ENCODE measurements at regions not wholly inside any gene's neighbourhood (a gene's known extent, or its start where the extent isn't known, plus 50 kb on each side); places are given as distances from the start of the nearest gene placed in this dataset.

- no peak for TF ChIP-seq EZH2 (IDR thresholded peaks at IDR 0.05; ENCODE audit: borderline replicate concordance, insufficient read depth, low read depth, low read length, poor library complexity, severe bottlenecking)
- TF ChIP-seq CTCF (IDR thresholded peaks at IDR 0.05) = no peak
These were observed 190.7 kb upstream of the TAS2R1 start for GRCh38 chr5:9820691-9821449.

Data from B cell (primary cell).